Parathyroid adenoma (tissue), 2 donors: ENCODE measurements at regions not wholly inside any gene's neighbourhood (a gene's known extent, or its start where the extent isn't known, plus 50 kb on each side); places are given as distances from the start of the nearest gene placed in this dataset.

Experiments used
- H2AFZ ChIP-seq: fragments of 300-600 bp; sonication (generic); one replicate; pipeline ENCODE4 v1.7.0; 2017; ENCODE audit warnings: antibody characterized with exemption, mild to moderate bottlenecking
- H3K27ac ChIP-seq: fragments of 300-600 bp; sonication (generic); one replicate; pipeline ENCODE4 v1.7.0; 2017
- H3K27me3 ChIP-seq: fragments of 300-600 bp; sonication (generic); one replicate; pipeline ENCODE4 v1.7.0; 2017; ENCODE audit warnings: low read length; ENCODE audit not compliant: control insufficient read depth, insufficient read depth
- H3K36me3 ChIP-seq: fragments of 300-600 bp; sonication (generic); one replicate; pipeline ENCODE4 v1.7.0; 2017; ENCODE audit warnings: low read length; ENCODE audit not compliant: control insufficient read depth, insufficient read depth
- H3K4me1 ChIP-seq: fragments of 300-600 bp; sonication (generic); one replicate; pipeline ENCODE4 v1.7.0; 2017; ENCODE audit warnings: control low read depth
- H3K4me2 ChIP-seq: fragments of 300-600 bp; sonication (generic); one replicate; pipeline ENCODE4 v1.7.0; 2017; ENCODE audit warnings: low read length
- H3K4me3 ChIP-seq: fragments of 300-600 bp; sonication (generic); one replicate; pipeline ENCODE4 v1.7.0; 2017; ENCODE audit warnings: low read depth, low read length
- H3K79me2 ChIP-seq: fragments of 300-600 bp; sonication (generic); one replicate; pipeline ENCODE4 v1.7.0; 2017; ENCODE audit warnings: control low read depth
- H3K9ac ChIP-seq: fragments of 300-600 bp; sonication (generic); one replicate; pipeline ENCODE4 v1.7.0; 2017; ENCODE audit warnings: mild to moderate bottlenecking
- H3K9me3 ChIP-seq: fragments of 300-600 bp; sonication (generic); one replicate; pipeline ENCODE4 v1.7.0; 2017; ENCODE audit warnings: low read length; ENCODE audit not compliant: control insufficient read depth
- TF ChIP-seq, protein P1 (sequence below): fragments of 300-600 bp; sonication (generic); IDR thresholded peaks from one replicate; pipeline ENCODE4 v1.7.0; 2017; ENCODE audit warnings: antibody characterized with exemption, mild to moderate bottlenecking
- donor health status: primary hyperparathyroidism.

DNA sequence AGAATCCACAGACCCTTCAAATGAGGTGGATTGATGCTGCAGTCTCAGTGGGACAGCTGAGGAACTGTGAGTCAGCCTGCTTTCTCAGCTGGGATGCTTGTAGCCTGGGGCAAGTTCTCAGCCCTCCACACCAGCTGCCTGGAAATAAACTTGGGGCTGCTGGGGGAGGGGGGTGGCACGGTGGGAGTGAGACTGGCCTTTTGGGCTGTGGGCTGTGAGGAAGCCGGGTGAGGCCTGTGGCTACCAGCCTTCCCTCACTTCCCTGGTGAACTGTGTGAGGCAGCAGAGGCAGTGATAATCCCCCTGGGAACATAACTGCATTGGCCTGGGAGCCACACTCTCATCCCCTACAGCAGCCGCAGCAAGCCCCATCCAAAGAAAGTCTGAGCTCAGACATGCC lies 114.5 kb upstream of the GUCY1A1 start:
- Histone ChIP-seq H3K27ac (no peak overlapping the region), H2AFZ (no peak overlapping the region)
- TF ChIP-seq, protein P1, sequence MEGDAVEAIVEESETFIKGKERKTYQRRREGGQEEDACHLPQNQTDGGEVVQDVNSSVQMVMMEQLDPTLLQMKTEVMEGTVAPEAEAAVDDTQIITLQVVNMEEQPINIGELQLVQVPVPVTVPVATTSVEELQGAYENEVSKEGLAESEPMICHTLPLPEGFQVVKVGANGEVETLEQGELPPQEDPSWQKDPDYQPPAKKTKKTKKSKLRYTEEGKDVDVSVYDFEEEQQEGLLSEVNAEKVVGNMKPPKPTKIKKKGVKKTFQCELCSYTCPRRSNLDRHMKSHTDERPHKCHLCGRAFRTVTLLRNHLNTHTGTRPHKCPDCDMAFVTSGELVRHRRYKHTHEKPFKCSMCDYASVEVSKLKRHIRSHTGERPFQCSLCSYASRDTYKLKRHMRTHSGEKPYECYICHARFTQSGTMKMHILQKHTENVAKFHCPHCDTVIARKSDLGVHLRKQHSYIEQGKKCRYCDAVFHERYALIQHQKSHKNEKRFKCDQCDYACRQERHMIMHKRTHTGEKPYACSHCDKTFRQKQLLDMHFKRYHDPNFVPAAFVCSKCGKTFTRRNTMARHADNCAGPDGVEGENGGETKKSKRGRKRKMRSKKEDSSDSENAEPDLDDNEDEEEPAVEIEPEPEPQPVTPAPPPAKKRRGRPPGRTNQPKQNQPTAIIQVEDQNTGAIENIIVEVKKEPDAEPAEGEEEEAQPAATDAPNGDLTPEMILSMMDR, result no peak

GRCh38 chr4:155548173-155548572 lies 118.5 kb upstream of the GUCY1A1 start:
- Histone ChIP-seq H3K27me3 (no peaks in the 10 kb centered on the region), H2AFZ (no peak overlapping the region), H3K4me2 (no peak overlapping the region), H3K9ac (no peak overlapping the region), H3K9me3 (no peaks in the 10 kb centered on the region), H3K36me3 (no peaks in the 10 kb centered on the region), H3K79me2 (no peaks in the 10 kb centered on the region), H3K27ac (no peak overlapping the region), H3K4me3 (no peak overlapping the region), H3K4me1 (no peaks in the 10 kb centered on the region)
- TF ChIP-seq, protein P1, result no peak

More for the DNA sequence above, 114.5 kb upstream of the GUCY1A1 start:
- Histone ChIP-seq H3K27me3 (no peaks in the 10 kb centered on the region), H3K36me3 (no peaks in the 10 kb centered on the region), H3K79me2 (no peaks in the 10 kb centered on the region), H3K4me1 (no peaks in the 10 kb centered on the region), H3K9ac (no peak overlapping the region), H3K4me3 (no peak overlapping the region), H3K4me2 (no peak overlapping the region), H3K9me3 (no peaks in the 10 kb centered on the region)

DNA sequence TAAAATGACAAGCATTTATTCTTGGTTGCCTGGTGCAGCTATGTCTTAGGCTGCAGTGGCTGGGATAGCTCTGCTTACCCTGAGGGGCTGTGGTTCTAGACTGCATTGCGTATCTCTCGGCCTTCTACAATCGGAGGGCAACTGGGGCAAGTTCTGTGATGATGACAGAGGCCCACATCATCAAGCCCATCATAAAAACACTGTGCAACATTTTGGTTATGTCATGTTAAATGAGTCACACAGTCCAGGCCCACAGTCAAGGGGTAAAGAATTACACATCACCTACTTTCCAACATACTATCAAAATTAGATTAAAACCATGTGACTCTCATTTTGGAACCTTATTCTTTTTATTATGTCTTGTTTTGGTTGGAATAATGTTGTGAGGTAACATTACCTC lies 120.2 kb upstream of the GUCY1A1 start:
- no peak overlapping the region for H3K27ac ChIP-seq
- TF ChIP-seq, protein P1, result no peak
- H3K4me1 ChIP-seq, result no peaks in the 10 kb centered on the region
- no peak overlapping the region for H3K9ac ChIP-seq
- H3K27me3 ChIP-seq, result no peaks in the 10 kb centered on the region
- H3K4me3 ChIP-seq, result no peak overlapping the region
- no peaks in the 10 kb centered on the region for H3K79me2 ChIP-seq
- no peaks in the 10 kb centered on the region for H3K36me3 ChIP-seq
- H3K4me2 ChIP-seq, result no peak overlapping the region
- H3K9me3 ChIP-seq, result no peaks in the 10 kb centered on the region
- no peak overlapping the region for H2AFZ ChIP-seq

DNA sequence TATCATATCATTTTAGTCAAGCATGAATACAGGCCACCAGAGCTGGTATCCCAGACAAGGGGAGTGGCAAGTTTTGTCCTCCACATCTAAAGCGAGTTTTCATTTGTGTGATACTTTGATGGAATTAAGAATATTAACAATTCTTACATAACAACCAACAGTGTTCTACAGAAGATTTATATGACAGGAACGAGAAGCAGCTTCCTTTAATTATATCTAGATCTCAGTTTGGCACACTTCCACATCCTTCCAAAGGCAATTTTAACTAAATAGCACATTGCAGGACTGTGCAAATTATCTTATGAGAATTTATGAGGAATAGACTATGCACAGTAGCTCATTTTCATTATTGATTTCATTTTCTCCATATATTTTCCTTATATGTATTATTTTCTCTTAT lies 121.2 kb upstream of the GUCY1A1 start:
- Histone ChIP-seq H3K4me3 (no peak overlapping the region), H3K36me3 (no peaks in the 10 kb centered on the region), H3K79me2 (no peaks in the 10 kb centered on the region), H3K27ac (no peak overlapping the region), H3K27me3 (no peaks in the 10 kb centered on the region), H3K9me3 (no peaks in the 10 kb centered on the region), H2AFZ (no peak overlapping the region), H3K4me2 (no peak overlapping the region), H3K4me1 (no peaks in the 10 kb centered on the region), H3K9ac (no peak overlapping the region)
- TF ChIP-seq, protein P1, result no peak

DNA sequence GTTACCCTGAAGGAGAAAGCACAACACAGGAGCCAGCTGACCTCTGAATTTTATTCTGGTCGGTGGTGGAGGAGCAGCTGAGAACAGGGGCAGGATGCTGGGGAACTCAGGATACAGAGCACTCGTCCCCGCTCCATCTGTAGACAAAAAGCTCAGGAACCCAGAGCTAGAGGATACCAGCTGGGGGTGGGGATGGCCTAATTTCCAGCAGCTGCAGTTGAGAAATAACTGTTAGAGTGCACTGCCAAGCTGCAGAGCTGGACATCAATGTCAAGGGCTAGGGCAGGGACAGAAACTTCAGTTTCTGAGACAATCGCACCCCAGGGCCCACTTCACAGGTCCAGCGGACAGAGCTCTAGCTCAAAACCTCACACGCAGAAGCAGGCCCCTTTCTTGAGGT lies 122.1 kb upstream of the GUCY1A1 start:
- H3K27me3 ChIP-seq, result no peaks in the 10 kb centered on the region
- no peaks in the 10 kb centered on the region for H3K36me3 ChIP-seq
- H3K9ac ChIP-seq, result no peak overlapping the region
- H3K9me3 ChIP-seq, result no peaks in the 10 kb centered on the region
- H3K27ac ChIP-seq, result no peak overlapping the region
- no peak overlapping the region for H3K4me3 ChIP-seq
- no peaks in the 10 kb centered on the region for H3K4me1 ChIP-seq
- TF ChIP-seq, protein P1, result no peak
- H3K79me2 ChIP-seq, result no peaks in the 10 kb centered on the region
- no peak overlapping the region for H2AFZ ChIP-seq
- H3K4me2 ChIP-seq, result no peak overlapping the region
